ENCODE measurements at regions not wholly inside any gene's neighbourhood (a gene's known extent, or its start where the extent isn't known, plus 50 kb on each side); places are given as distances from the start of the nearest gene placed in this dataset.

DNA sequence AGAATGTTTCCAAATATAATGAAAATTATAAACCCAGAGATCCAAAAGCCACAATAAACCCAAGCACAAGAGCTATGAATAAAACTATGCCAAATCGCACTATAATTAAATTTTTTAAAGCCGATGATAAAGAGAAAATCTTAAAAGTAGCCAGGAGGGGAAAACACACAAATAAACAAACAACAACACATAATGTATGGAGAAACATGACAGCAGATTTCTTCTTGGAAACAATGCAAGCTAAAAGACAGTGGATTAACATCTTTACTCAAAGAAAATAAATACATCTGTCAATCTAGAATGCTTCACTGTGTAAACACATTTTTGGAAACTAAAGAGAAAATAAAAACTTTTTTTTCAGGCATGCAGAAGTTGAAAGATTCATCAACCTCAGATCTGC lies 53.0 kb upstream of the SMOX start:
- DNase-seq (ENCODE audit: low spot score): no peak
- no peak for TF ChIP-seq CTCF (IDR thresholded peaks at IDR 0.05; ENCODE audit: extremely low read depth, missing control alignments)

- peak; percentile 65 for DNase-seq (ENCODE audit: low spot score)
- peak; percentile 83 for TF ChIP-seq CTCF (IDR thresholded peaks at IDR 0.05; ENCODE audit: extremely low read depth, missing control alignments)
Measured at GRCh38 chr20:4091490-4092479, 56.8 kb upstream of the SMOX start.

- DNase-seq (ENCODE audit: low spot score): no peak
- TF ChIP-seq CTCF (IDR thresholded peaks at IDR 0.05; ENCODE audit: extremely low read depth, missing control alignments): no peak
Measured at GRCh38 chr20:4090756-4091489, 57.7 kb upstream of the SMOX start.

- DNase-seq (ENCODE audit: low spot score): no peak
- TF ChIP-seq CTCF (IDR thresholded peaks at IDR 0.05; ENCODE audit: extremely low read depth, missing control alignments): no peak
Measured at GRCh38 chr20:4089756-4090487, 58.7 kb upstream of the SMOX start.

- no peak for TF ChIP-seq CTCF (IDR thresholded peaks at IDR 0.05; ENCODE audit: extremely low read depth, missing control alignments)
- DNase-seq (ENCODE audit: low spot score): no peak
Measured at GRCh38 chr20:4088766-4089165, 59.9 kb upstream of the SMOX start.

- DNase-seq (ENCODE audit: low spot score): no peak
- TF ChIP-seq CTCF (IDR thresholded peaks at IDR 0.05; ENCODE audit: extremely low read depth, missing control alignments): no peak
Measured at GRCh38 chr20:4087923-4088322, 60.7 kb upstream of the SMOX start.
